GM18502 (cell line): ENCODE measurements at regions not wholly inside any gene's neighbourhood (a gene's known extent, or its start where the extent isn't known, plus 50 kb on each side); places are given as distances from the start of the nearest gene placed in this dataset.
A peak's percentile ranks its signal among the peaks of the same experiment; 100 is the strongest.
"Not testable (repeated sequence)": the region's sequence is repeated elsewhere in the genome, so short reads cannot be mapped to it uniquely, and the experiment has no call there.

ENCODE experiments used
- ATAC-seq: cut with Tn5 transposase; IDR thresholded peaks from one replicate; pipeline ENCODE4 v1.9.1; 2021; ENCODE audit warnings: mild to moderate bottlenecking; ENCODE audit not compliant: unreplicated experiment, poor library complexity

GRCh38 chr3:177837951-177838655, 640.8 kb upstream of the TBL1XR1 start:
- no peak for ATAC-seq

- ATAC-seq = no peak
Observed at GRCh38 chr3:177838766-177839350, 641.6 kb upstream of the TBL1XR1 start.

- ATAC-seq = no peak
Observed at GRCh38 chr3:177842302-177842701, 645.0 kb upstream of the TBL1XR1 start.

- ATAC-seq = peak; percentile 47
Observed at GRCh38 chr3:177842743-177843734, 645.8 kb upstream of the TBL1XR1 start.

- ATAC-seq = no peak
Observed at GRCh38 chr3:177852001-177852807, 654.9 kb upstream of the TBL1XR1 start.

- ATAC-seq = no peak
Observed at GRCh38 chr3:177855021-177855420, 657.7 kb upstream of the TBL1XR1 start.

GRCh38 chr3:177860184-177860583, 662.9 kb upstream of the TBL1XR1 start:
- no peak for ATAC-seq

GRCh38 chr3:177862962-177863491, 665.7 kb upstream of the TBL1XR1 start:
- no peak for ATAC-seq

GRCh38 chr3:177871267-177871666, 665.0 kb upstream of the KCNMB2 start:
- not testable (repeated sequence) for ATAC-seq

GRCh38 chr3:177878192-177878591, 658.0 kb upstream of the KCNMB2 start:
- no peak for ATAC-seq

GRCh38 chr3:177878957-177879356, 657.3 kb upstream of the KCNMB2 start:
- ATAC-seq = no peak

GRCh38 chr3:177881351-177881750, 654.9 kb upstream of the KCNMB2 start:
- ATAC-seq = no peak

GRCh38 chr3:177882124-177882648, 654.0 kb upstream of the KCNMB2 start:
- no peak for ATAC-seq

- ATAC-seq = no peak
Observed at GRCh38 chr3:177883091-177883490, 653.1 kb upstream of the KCNMB2 start.

GRCh38 chr3:177883957-177884356, 652.3 kb upstream of the KCNMB2 start:
- ATAC-seq = peak; percentile 54

- no peak for ATAC-seq
Observed at GRCh38 chr3:177885063-177885462, 651.2 kb upstream of the KCNMB2 start.

- ATAC-seq = no peak
Observed at GRCh38 chr3:177886501-177886900, 649.7 kb upstream of the KCNMB2 start.

GRCh38 chr3:177887475-177887874, 648.8 kb upstream of the KCNMB2 start:
- ATAC-seq = peak; percentile 79

- ATAC-seq = no peak
Observed at GRCh38 chr3:177889161-177889560, 647.1 kb upstream of the KCNMB2 start.
